ENCODE measurements at regions not wholly inside any gene's neighbourhood (a gene's known extent, or its start where the extent isn't known, plus 50 kb on each side); places are given as distances from the start of the nearest gene placed in this dataset.

- intact Hi-C loops (cut with DNase I; ENCODE audit: low total_unique reads): no loop called here
- no peak overlapping the region for H3K27ac ChIP-seq
- no peaks in the 10 kb centered on the region for H3K9me3 ChIP-seq
Measured at GRCh38 chr1:67599085-67599484, 85.9 kb upstream of the GADD45A start.

DNA sequence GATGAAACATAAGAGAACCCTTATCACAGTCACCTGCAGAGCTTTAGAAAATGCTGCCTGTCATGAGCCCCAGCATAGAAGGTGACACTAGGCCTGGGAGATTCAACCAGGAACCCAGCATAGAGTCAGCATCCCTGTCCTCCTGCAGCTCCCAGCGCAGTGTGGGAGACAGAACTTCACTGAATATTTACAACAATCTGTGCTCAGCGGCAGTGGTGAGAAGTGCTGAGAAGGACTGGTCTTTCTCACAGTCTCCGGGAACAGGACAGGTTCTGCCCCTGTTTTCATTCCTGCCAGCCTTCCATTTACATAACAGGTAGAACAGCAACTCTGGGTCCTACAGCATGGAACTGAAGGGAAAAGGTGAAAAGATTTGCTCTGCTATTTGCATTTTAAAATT lies 83.5 kb upstream of the GADD45A start:
- Histone ChIP-seq H3K9me3 (no peaks in the 10 kb centered on the region), H3K27me3 (no peaks in the 10 kb centered on the region), H3K4me3 (no peak overlapping the region), H3K36me3 (no peaks in the 10 kb centered on the region), H3K4me1 (no peaks in the 10 kb centered on the region), H3K27ac (no peak overlapping the region)
- no peak for DNase-seq (ENCODE audit: low spot score in 2 of 2)
- intact Hi-C loops (cut with DNase I; ENCODE audit: low total_unique reads): no loop called here
- no peak for TF ChIP-seq POLR2A (IDR thresholded peaks at IDR 0.05)

More at GRCh38 chr1:67599085-67599484, 85.9 kb upstream of the GADD45A start:
- Histone ChIP-seq H3K4me3 (no peak overlapping the region), H3K27me3 (no peaks in the 10 kb centered on the region), H3K4me1 (no peaks in the 10 kb centered on the region), H3K36me3 (no peaks in the 10 kb centered on the region)
- TF ChIP-seq POLR2AphosphoS5 (IDR thresholded peaks at IDR 0.05) (no peak), POLR2A (IDR thresholded peaks at IDR 0.05) (no peak)
- TF ChIP-seq, protein P1, sequence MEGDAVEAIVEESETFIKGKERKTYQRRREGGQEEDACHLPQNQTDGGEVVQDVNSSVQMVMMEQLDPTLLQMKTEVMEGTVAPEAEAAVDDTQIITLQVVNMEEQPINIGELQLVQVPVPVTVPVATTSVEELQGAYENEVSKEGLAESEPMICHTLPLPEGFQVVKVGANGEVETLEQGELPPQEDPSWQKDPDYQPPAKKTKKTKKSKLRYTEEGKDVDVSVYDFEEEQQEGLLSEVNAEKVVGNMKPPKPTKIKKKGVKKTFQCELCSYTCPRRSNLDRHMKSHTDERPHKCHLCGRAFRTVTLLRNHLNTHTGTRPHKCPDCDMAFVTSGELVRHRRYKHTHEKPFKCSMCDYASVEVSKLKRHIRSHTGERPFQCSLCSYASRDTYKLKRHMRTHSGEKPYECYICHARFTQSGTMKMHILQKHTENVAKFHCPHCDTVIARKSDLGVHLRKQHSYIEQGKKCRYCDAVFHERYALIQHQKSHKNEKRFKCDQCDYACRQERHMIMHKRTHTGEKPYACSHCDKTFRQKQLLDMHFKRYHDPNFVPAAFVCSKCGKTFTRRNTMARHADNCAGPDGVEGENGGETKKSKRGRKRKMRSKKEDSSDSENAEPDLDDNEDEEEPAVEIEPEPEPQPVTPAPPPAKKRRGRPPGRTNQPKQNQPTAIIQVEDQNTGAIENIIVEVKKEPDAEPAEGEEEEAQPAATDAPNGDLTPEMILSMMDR (IDR thresholded peaks at IDR 0.05): no peak
- DNase-seq (ENCODE audit: low spot score in 2 of 2): no peak

DNA sequence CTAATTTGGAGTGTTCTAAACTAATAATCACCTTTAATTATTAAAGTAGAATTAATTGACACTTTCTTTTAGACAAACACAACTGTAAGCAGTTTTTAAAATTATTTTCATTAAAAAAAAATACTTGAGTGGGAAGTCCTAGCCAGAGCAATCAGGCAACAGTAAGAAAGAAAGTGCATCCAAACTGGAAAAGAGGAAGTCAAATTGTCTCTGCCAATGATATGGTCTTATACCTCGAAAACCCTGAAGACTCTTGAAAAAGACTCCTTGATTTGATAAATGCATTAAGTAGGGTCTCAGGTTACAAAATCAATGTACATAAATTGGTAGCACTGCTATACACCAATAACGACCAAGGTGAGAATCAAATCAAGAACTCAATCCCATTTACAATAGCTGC lies 83.0 kb upstream of the GADD45A start:
- no peaks in the 10 kb centered on the region for H3K27me3 ChIP-seq
- no peaks in the 10 kb centered on the region for H3K36me3 ChIP-seq
- H3K4me1 ChIP-seq: no peaks in the 10 kb centered on the region
- intact Hi-C loops (cut with DNase I; ENCODE audit: low total_unique reads): no loop called here
- no peak overlapping the region for H3K27ac ChIP-seq
- H3K9me3 ChIP-seq: no peaks in the 10 kb centered on the region
- no peak overlapping the region for H3K4me3 ChIP-seq
- no peak for DNase-seq (ENCODE audit: low spot score in 2 of 2)
- TF ChIP-seq POLR2AphosphoS5 (IDR thresholded peaks at IDR 0.05): no peak
- TF ChIP-seq, protein P1 (IDR thresholded peaks at IDR 0.05): no peak
- no peak for TF ChIP-seq POLR2A (IDR thresholded peaks at IDR 0.05)

- H3K27me3 ChIP-seq: no peaks in the 10 kb centered on the region
- no peaks in the 10 kb centered on the region for H3K36me3 ChIP-seq
- H3K4me3 ChIP-seq: no peak overlapping the region
- H3K27ac ChIP-seq: no peak overlapping the region
- intact Hi-C loops (cut with DNase I; ENCODE audit: low total_unique reads): no loop called here
- TF ChIP-seq POLR2AphosphoS5 (IDR thresholded peaks at IDR 0.05): no peak
- DNase-seq (ENCODE audit: low spot score in 2 of 2): no peak
- H3K4me1 ChIP-seq: no peaks in the 10 kb centered on the region
- H3K9me3 ChIP-seq: no peaks in the 10 kb centered on the region
Measured at GRCh38 chr1:67604778-67605177, 80.2 kb upstream of the GADD45A start.

GRCh38 chr1:67605209-67605780 lies 79.7 kb upstream of the GADD45A start:
- Histone ChIP-seq H3K9me3 (no peaks in the 10 kb centered on the region), H3K36me3 (no peaks in the 10 kb centered on the region), H3K4me1 (no peaks in the 10 kb centered on the region), H3K4me3 (no peak overlapping the region), H3K27ac (no peak overlapping the region), H3K27me3 (no peaks in the 10 kb centered on the region)
- TF ChIP-seq POLR2A (IDR thresholded peaks at IDR 0.05): no peak
- TF ChIP-seq, protein P1 (IDR thresholded peaks at IDR 0.05): no peak
- TF ChIP-seq POLR2AphosphoS5 (IDR thresholded peaks at IDR 0.05): no peak
- intact Hi-C loops (cut with DNase I; ENCODE audit: low total_unique reads): no loop called here
- DNase-seq (ENCODE audit: low spot score in 2 of 2): no peak

DNA sequence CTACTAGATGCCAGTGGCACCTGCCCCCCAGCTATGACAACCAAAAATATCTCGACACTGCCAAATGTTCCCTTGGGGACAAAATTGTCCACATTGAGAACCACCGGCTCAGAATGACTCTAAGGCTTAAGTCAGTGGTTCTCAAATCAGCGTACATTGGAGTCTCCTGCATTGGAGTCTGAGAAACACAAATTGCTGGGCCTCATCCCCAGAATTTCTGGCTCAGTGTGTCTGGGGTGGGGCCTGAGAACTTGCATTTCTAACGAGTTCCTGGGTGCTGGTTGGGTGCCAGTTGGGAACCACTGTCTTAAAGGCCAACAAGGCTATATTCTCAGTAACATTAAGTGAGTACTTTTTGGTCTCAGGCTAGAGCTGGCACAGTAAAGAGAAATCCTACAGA lies 77.7 kb upstream of the GADD45A start:
- intact Hi-C loops (cut with DNase I; ENCODE audit: low total_unique reads): no loop called here
- H3K27ac ChIP-seq: no peak overlapping the region
- no peak overlapping the region for H3K4me3 ChIP-seq
- H3K27me3 ChIP-seq: no peaks in the 10 kb centered on the region
- no peak for DNase-seq (ENCODE audit: low spot score in 2 of 2)
- H3K4me1 ChIP-seq: no peaks in the 10 kb centered on the region
- no peaks in the 10 kb centered on the region for H3K36me3 ChIP-seq
- no peaks in the 10 kb centered on the region for H3K9me3 ChIP-seq
- TF ChIP-seq, protein P1 (IDR thresholded peaks at IDR 0.05): no peak
- TF ChIP-seq POLR2AphosphoS5 (IDR thresholded peaks at IDR 0.05): no peak
- TF ChIP-seq POLR2A (IDR thresholded peaks at IDR 0.05): no peak

All from breast epithelium (tissue), 4 donors.